ENCODE measurements at regions not wholly inside any gene's neighbourhood (a gene's known extent, or its start where the extent isn't known, plus 50 kb on each side); places are given as distances from the start of the nearest gene placed in this dataset.

GRCh38 chr3:176286476-176287085 is 910.7 kb downstream of the TBL1XR1 start:
- no peak for TF ChIP-seq CTCF (IDR thresholded peaks at IDR 0.05)
- TF ChIP-seq POLR2A (IDR thresholded peaks at IDR 0.05), result no peak

Measured in thyroid gland (tissue), 4 donors.